Psoas muscle (tissue), 7 donors: ENCODE measurements at regions not wholly inside any gene's neighbourhood (a gene's known extent, or its start where the extent isn't known, plus 50 kb on each side); places are given as distances from the start of the nearest gene placed in this dataset.

Experiments
- ATAC-seq, 4 donors: fragments of 200-7000 bp; cut with Tn5 transposase; one replicate each; pipeline ENCODE4 v1.9.1; 2020; ENCODE audit warnings: moderate library complexity in 3 of 4, mild to moderate bottlenecking in 2 of 4
- DNase-seq, 2 donors: peaks; one replicate each; pipeline ENCODE4 v3.0.0-alpha.2; 2020
- H3K27ac ChIP-seq: fragments of 200-600 bp; one replicate; pipeline ENCODE4 v1.8.0; 2022
- H3K27me3 ChIP-seq, 3 donors: fragments of 200-600 bp in 1 of 3; one replicate each; pipeline versions ENCODE4 v1.6.1 to v1.8.0; 2013 to 2022; ENCODE audit warnings: low read length in 2 of 3, mild to moderate bottlenecking in 2 of 3, moderate library complexity in 1 of 3; ENCODE audit not compliant: insufficient read depth in 3 of 3
- H3K36me3 ChIP-seq, 2 donors: fragments of 200-600 bp in 1 of 2; one replicate each; pipeline versions ENCODE4 v1.6.1 to v1.8.0; 2013 to 2022; ENCODE audit warnings: low read depth in 1 of 2, mild to moderate bottlenecking in 1 of 2, moderate library complexity in 1 of 2; ENCODE audit not compliant: insufficient read depth in 1 of 2
- H3K4me1 ChIP-seq: fragments of 200-600 bp; one replicate; pipeline ENCODE4 v1.8.0; 2022
- H3K4me3 ChIP-seq: fragments of 200-600 bp; one replicate; pipeline ENCODE4 v1.8.0; 2022; ENCODE audit warnings: mild to moderate bottlenecking
- H3K9me3 ChIP-seq: fragments of 200-600 bp; one replicate; pipeline ENCODE4 v1.8.0; 2022
- WGBS, 3 donors: extraction: QIAGEN DNeasy Blood & Tissue Kit; methylation state at CpG; one replicate each; pipeline versions ENCODE4 v1.1.6 to v1.1.7; 2013; 5-methylcytosine and 5-hydroxymethylcytosine counted together
- intact Hi-C, 2 donors: fragments of 100-400 bp; cut with DNase I; formaldehyde crosslinking; loops; one replicate each; pipeline versions ENCODE4 v1.11.0 to v1.14.2; 2022
- TF ChIP-seq, protein P1 (sequence below): fragments of 200-600 bp; IDR thresholded peaks from one replicate; pipeline ENCODE4 v1.8.0; 2022; ENCODE audit warnings: antibody characterized with exemption
- donor health status: healthy with polysubstance abuse.
- donor health status: DM: no; HTN: no; CAD: no; lungs with moderate emphysema.
- donor health status: Bipolar disorder and iron deficiency.
- donor health status: healthy.
- donor health status: DM: yes; HTN: yes; CAD: no.
- donor health status: DM: no; HTN: no; CAD: no.
- donor health status: DM: yes; HTN: yes; CAD: no.

DNA sequence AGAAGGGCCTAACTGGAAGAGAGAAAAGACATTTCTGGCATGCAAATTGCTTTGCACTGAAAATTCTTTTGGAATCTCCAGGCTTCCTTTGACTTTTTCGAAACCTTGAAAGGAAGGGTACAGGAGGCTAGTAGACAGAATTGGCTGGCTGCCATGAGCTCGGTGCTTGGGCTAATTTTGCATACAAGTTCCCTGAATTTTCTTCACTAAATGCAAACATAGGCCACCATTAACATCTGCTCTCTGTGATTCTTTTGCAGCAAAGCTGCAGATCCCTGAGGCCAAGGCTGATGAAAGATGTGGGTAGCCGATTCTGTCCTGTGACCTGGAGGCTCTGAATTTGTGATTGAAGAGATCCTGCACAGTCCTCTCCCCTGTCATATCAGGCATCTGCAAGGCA is 247.8 kb upstream of the MCTP2 start:
- Histone ChIP-seq H3K27me3 (no peaks in the 10 kb centered on the region), H3K27ac (no peak overlapping the region), H3K9me3 (no peaks in the 10 kb centered on the region), H3K4me1 (no peaks in the 10 kb centered on the region), H3K36me3 (no peaks in the 10 kb centered on the region), H3K4me3 (no peak overlapping the region)
- DNase-seq (no peak), ATAC-seq (no peak)
- intact Hi-C loops, result no loop called here
- 17 to 43% (median 22%) methylated on average over 3 of the region's 3 CpGs for WGBS, 3 donors
- TF ChIP-seq, protein P1, sequence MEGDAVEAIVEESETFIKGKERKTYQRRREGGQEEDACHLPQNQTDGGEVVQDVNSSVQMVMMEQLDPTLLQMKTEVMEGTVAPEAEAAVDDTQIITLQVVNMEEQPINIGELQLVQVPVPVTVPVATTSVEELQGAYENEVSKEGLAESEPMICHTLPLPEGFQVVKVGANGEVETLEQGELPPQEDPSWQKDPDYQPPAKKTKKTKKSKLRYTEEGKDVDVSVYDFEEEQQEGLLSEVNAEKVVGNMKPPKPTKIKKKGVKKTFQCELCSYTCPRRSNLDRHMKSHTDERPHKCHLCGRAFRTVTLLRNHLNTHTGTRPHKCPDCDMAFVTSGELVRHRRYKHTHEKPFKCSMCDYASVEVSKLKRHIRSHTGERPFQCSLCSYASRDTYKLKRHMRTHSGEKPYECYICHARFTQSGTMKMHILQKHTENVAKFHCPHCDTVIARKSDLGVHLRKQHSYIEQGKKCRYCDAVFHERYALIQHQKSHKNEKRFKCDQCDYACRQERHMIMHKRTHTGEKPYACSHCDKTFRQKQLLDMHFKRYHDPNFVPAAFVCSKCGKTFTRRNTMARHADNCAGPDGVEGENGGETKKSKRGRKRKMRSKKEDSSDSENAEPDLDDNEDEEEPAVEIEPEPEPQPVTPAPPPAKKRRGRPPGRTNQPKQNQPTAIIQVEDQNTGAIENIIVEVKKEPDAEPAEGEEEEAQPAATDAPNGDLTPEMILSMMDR, result no peak

DNA sequence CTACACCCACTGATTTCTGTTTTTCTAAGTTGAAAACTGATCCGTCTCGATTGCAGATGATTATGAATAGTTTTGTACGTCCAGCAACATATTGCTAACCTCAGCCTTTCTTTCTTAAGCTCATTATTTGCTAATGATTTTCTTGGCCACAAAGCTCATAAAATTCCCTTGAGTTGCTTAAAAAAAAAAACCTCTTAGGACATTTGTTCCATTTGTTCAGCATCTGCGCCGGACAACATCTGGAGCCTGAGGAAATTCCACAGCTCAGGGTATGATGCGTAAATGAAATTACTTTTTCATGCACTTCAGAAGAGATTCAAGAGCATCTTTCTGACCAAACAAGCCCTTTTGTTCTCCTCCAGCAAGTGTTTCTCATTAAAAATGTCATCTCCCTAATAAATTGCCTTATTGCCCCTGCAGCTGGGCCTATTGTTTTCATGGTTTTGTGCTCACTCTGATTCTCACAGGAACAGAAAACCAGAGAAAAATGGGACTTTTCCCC is 249.1 kb upstream of the MCTP2 start:
- TF ChIP-seq, protein P1, result no peak
- peak; percentile 37 to 68 (median 58) for ATAC-seq
- no peaks in the 10 kb centered on the region for H3K9me3 ChIP-seq
- no peaks in the 10 kb centered on the region for H3K27me3 ChIP-seq
- peak; percentile 33 to 70 for DNase-seq
- H3K4me3 ChIP-seq, result no peak overlapping the region
- H3K36me3 ChIP-seq, result no peaks in the 10 kb centered on the region
- WGBS, 3 donors, result 37 to 54% (median 42%) methylated on average over 6 of the region's 6 CpGs
- intact Hi-C loops, result no loop called here
- H3K4me1 ChIP-seq, result no peaks in the 10 kb centered on the region
- H3K27ac ChIP-seq, result no peak overlapping the region

DNA sequence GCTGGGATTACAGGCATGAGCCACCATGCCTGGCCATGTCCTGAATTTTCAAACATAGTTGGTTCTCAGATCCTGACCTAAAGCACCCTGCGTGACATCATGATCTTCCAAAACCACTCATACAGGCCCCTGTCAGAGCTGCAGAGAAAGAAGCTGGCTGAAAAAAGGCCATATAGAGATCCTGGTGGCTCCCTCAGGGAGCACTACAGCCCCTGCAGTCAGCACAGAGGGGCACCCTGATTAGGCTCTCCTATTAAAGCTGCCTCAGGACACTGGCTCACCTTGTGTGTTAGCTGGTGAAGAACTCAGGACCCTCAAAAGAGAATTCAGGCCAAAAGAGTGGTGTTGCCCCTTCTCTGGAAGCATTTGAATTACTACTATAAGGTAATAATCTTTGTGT is 249.7 kb upstream of the MCTP2 start:
- DNase-seq (no peak), ATAC-seq (no peak)
- Histone ChIP-seq H3K27ac (no peak overlapping the region), H3K4me3 (no peak overlapping the region), H3K36me3 (no peaks in the 10 kb centered on the region), H3K27me3 (no peaks in the 10 kb centered on the region), H3K4me1 (no peaks in the 10 kb centered on the region), H3K9me3 (no peaks in the 10 kb centered on the region)
- TF ChIP-seq, protein P1, result no peak
- WGBS, 3 donors, result 77 to 91% (median 86%) methylated on average over 1 of the region's 1 CpG
- intact Hi-C loops, result no loop called here

DNA sequence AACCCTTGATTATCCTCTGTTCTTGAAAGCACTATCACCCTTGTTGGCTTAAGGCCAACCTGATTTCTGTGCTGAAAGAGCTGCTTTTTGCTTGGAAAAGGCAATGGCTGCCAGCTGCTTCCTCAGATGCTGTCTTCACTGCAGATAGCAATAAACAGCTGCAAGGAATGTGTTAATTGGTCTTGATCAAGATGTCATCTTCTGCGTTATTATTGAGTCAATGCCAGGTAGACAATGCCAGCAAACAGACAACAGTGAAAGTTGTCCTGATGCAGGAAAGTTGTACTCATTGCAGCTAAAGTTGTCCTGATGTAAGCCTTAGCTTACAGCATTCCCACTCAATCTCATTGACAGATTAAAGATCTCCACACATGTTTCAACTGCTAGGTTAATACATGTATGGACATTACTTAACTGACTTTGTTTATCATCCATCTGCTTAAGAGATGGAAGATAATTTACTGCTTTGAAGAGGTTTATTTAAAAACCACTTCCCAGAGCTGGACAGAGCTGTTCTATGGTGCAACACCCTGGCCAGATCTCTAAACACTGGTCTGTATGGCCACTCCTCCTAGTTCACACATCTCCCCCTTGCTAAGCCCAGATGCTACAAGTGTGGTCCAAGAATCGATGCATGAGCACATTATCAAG is 251.0 kb upstream of the MCTP2 start:
- Histone ChIP-seq H3K9me3 (no peaks in the 10 kb centered on the region), H3K4me3 (no peak overlapping the region), H3K27me3 (no peaks in the 10 kb centered on the region), H3K36me3 (peaks cover 0 to 3% of the 10 kb centered on the region in 2 donors), H3K27ac (no peak overlapping the region), H3K4me1 (no peaks in the 10 kb centered on the region)
- no peak for DNase-seq
- peak; percentile 28 to 69 (median 49) for ATAC-seq
- 10 to 15% (median 11%) methylated on average over 2 of the region's 2 CpGs for WGBS, 3 donors
- intact Hi-C loops, result no loop called here
- TF ChIP-seq, protein P1, result no peak
